ENCODE measurements at regions not wholly inside any gene's neighbourhood (a gene's known extent, or its start where the extent isn't known, plus 50 kb on each side); places are given as distances from the start of the nearest gene placed in this dataset.

GRCh38 chr7:68043546-68043945, 1046.9 kb downstream of the TYW1 start:
- TF ChIP-seq POLR2A (IDR thresholded peaks at IDR 0.05) (no peak), CTCF (IDR thresholded peaks at IDR 0.05) (no peak)
